Esophagus squamous epithelium (tissue), 5 donors: ENCODE measurements at regions not wholly inside any gene's neighbourhood (a gene's known extent, or its start where the extent isn't known, plus 50 kb on each side); places are given as distances from the start of the nearest gene placed in this dataset.

Experiments
- DNase-seq: peaks from one replicate; lab custom pipeline; 2025; lab: John Stamatoyannopoulos, UW
- H3K27ac ChIP-seq, 4 donors: fragments of 200-600 bp; sonication (generic); one replicate each; pipeline ENCODE4 v1.5.1; 2016 to 2019; ENCODE audit warnings: mild to moderate bottlenecking in 1 of 4
- H3K27me3 ChIP-seq, 4 donors: fragments of 200-600 bp; sonication (generic); 1 replicate in 3 of 4; 2 replicates in 1 of 4; pipeline versions ENCODE4 v1.5.1 to v1.6.0; 2017 to 2021; ENCODE audit warnings: antibody characterized with exemption in 1 of 4
- H3K36me3 ChIP-seq, 3 donors: fragments of 200-600 bp; sonication (generic); one replicate each; pipeline ENCODE4 v1.5.1; 2016 to 2019
- H3K4me1 ChIP-seq, 3 donors: fragments of 200-600 bp; sonication (generic); one replicate each; pipeline ENCODE4 v1.5.1; 2017 to 2019
- H3K4me3 ChIP-seq, 4 donors: fragments of 200-600 bp; sonication (generic); 1 replicate in 3 of 4; 2 replicates in 1 of 4; pipeline ENCODE4 v1.5.1; 2016 to 2019; ENCODE audit warnings: mild to moderate bottlenecking in 2 of 4, moderate library complexity in 1 of 4
- H3K9me3 ChIP-seq, 3 donors: fragments of 200-600 bp; sonication (generic); one replicate each; pipeline ENCODE4 v1.5.1; 2016 to 2019
- CTCF ChIP-seq, 6 experiments: fragments of 450-650 bp in 4 of 6; fragments of 200-600 bp in 2 of 6; sonication (generic) in 2 of 6; IDR thresholded peaks; one replicate each; pipeline ENCODE4 v1.5.1; 2016 to 2019; ENCODE audit warnings: antibody characterized with exemption in 6 of 6, mild to moderate bottlenecking in 4 of 6, moderate library complexity in 4 of 6
- POLR2A ChIP-seq, 4 donors: fragments of 450-650 bp; IDR thresholded peaks; one replicate each; pipeline ENCODE4 v1.6.1; 2017; ENCODE audit warnings: antibody characterized with exemption in 4 of 4, mild to moderate bottlenecking in 4 of 4, moderate library complexity in 3 of 4
- WGBS, 2 donors: methylation state at CpG; one replicate each; pipeline ENCODE4 v1.1.5; 2018; 5-methylcytosine and 5-hydroxymethylcytosine counted together
- intact Hi-C: fragments of 100-400 bp; cut with DNase I; formaldehyde crosslinking; loops from one replicate; pipeline ENCODE4 v1.15.0; 2022
- donor health status: DM: yes; HTN: yes; CAD: no.

- 89 to 92% methylated on average over 22 to 36 of the region's 52 CpGs for WGBS, 2 donors
- Histone ChIP-seq H3K4me3 (no peak overlapping the region), H3K4me1 (no peaks in the 10 kb centered on the region), H3K27me3 (peaks cover 0 to 59% (median 0%) of the 10 kb centered on the region in 4 donors), H3K9me3 (no peaks in the 10 kb centered on the region), H3K36me3 (no peaks in the 10 kb centered on the region), H3K27ac (no peak overlapping the region)
- no peak for DNase-seq
- no peak for TF ChIP-seq POLR2A (IDR thresholded peaks at IDR 0.05)
- TF ChIP-seq CTCF (IDR thresholded peaks at IDR 0.05) = no peak
- intact Hi-C loops = no loop called here
Observed at GRCh38 chr10:133021116-133021962, 66.4 kb upstream of the ADGRA1 start.

- DNase-seq = no peak
- H3K4me3 ChIP-seq = no peak overlapping the region
- no peaks in the 10 kb centered on the region for H3K9me3 ChIP-seq
- H3K27ac ChIP-seq = no peak overlapping the region
- intact Hi-C loops = no loop called here
- H3K4me1 ChIP-seq = no peaks in the 10 kb centered on the region
- peaks cover 0 to 49% (median 0%) of the 10 kb centered on the region in 4 donors for H3K27me3 ChIP-seq
- 85% methylated on average over 10 of the region's 29 CpGs; no CpG with 5 or more reads in 1 of the 2 donors for WGBS, 2 donors
- no peak for TF ChIP-seq POLR2A (IDR thresholded peaks at IDR 0.05)
- no peak for TF ChIP-seq CTCF (IDR thresholded peaks at IDR 0.05)
- no peaks in the 10 kb centered on the region for H3K36me3 ChIP-seq
Observed at GRCh38 chr10:133020193-133020817, 67.4 kb upstream of the ADGRA1 start.

- Histone ChIP-seq H3K36me3 (no peaks in the 10 kb centered on the region), H3K9me3 (no peaks in the 10 kb centered on the region), H3K4me3 (no peak overlapping the region), H3K27me3 (peaks cover 0 to 42% (median 0%) of the 10 kb centered on the region in 4 donors), H3K4me1 (no peaks in the 10 kb centered on the region), H3K27ac (no peak overlapping the region)
- no peak for DNase-seq
- TF ChIP-seq CTCF (IDR thresholded peaks at IDR 0.05) = no peak
- no peak for TF ChIP-seq POLR2A (IDR thresholded peaks at IDR 0.05)
- WGBS, 2 donors = no CpG with 5 or more reads among the region's 14 CpGs
- intact Hi-C loops = no loop called here
Observed at GRCh38 chr10:133019651-133020050, 68.1 kb upstream of the ADGRA1 start.

GRCh38 chr10:133019191-133019590 lies 68.5 kb upstream of the ADGRA1 start:
- intact Hi-C loops = no loop called here
- no peaks in the 10 kb centered on the region for H3K36me3 ChIP-seq
- WGBS, 2 donors = 80 to 100% methylated on average over 6 to 7 of the region's 17 CpGs
- TF ChIP-seq POLR2A (IDR thresholded peaks at IDR 0.05) (no peak), CTCF (IDR thresholded peaks at IDR 0.05) (no peak)
- H3K27ac ChIP-seq = no peak overlapping the region
- H3K4me1 ChIP-seq = no peaks in the 10 kb centered on the region
- H3K27me3 ChIP-seq = peaks cover 0 to 38% (median 0%) of the 10 kb centered on the region in 4 donors
- DNase-seq = no peak
- no peaks in the 10 kb centered on the region for H3K9me3 ChIP-seq
- H3K4me3 ChIP-seq = no peak overlapping the region

GRCh38 chr10:133018491-133018890 lies 69.2 kb upstream of the ADGRA1 start:
- Histone ChIP-seq H3K4me3 (no peak overlapping the region), H3K36me3 (no peaks in the 10 kb centered on the region), H3K27ac (no peak overlapping the region), H3K27me3 (peaks cover 0 to 35% (median 0%) of the 10 kb centered on the region in 4 donors), H3K4me1 (no peaks in the 10 kb centered on the region), H3K9me3 (no peaks in the 10 kb centered on the region)
- WGBS, 2 donors = 84 to 86% methylated on average over 8 to 17 of the region's 24 CpGs
- intact Hi-C loops = no loop called here
- no peak for TF ChIP-seq CTCF (IDR thresholded peaks at IDR 0.05)
- DNase-seq = no peak
